ENCODE measurements at regions not wholly inside any gene's neighbourhood (a gene's known extent, or its start where the extent isn't known, plus 50 kb on each side); places are given as distances from the start of the nearest gene placed in this dataset.

DNA sequence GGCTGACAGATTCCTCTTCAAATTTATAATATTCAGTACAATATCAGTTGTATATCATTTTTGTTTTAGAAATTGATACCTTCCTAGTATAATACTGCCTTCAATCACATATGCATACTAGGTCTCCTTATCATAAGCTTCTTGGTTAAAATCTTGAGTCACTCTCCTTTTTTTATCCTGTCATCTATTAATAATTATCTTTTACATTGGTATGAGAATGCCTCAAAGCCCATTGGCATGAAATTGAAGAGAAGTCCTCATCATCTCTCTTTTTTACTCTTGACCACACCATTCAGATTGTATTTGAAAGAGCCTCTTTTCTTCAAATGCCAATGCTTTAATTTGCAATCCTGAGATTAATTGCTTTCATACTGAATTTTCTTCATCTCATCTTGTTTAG lies 810.3 kb downstream of the BRINP1 start:
- no peaks in the 10 kb centered on the region for H3K79me2 ChIP-seq (ENCODE audit: insufficient read depth, low read length)
- no peak overlapping the region for H3K9ac ChIP-seq (ENCODE audit: low read length)
- TF ChIP-seq EZH2 (IDR thresholded peaks at IDR 0.05; ENCODE audit: borderline replicate concordance, low read length), result no peak
- TF ChIP-seq, protein P1, sequence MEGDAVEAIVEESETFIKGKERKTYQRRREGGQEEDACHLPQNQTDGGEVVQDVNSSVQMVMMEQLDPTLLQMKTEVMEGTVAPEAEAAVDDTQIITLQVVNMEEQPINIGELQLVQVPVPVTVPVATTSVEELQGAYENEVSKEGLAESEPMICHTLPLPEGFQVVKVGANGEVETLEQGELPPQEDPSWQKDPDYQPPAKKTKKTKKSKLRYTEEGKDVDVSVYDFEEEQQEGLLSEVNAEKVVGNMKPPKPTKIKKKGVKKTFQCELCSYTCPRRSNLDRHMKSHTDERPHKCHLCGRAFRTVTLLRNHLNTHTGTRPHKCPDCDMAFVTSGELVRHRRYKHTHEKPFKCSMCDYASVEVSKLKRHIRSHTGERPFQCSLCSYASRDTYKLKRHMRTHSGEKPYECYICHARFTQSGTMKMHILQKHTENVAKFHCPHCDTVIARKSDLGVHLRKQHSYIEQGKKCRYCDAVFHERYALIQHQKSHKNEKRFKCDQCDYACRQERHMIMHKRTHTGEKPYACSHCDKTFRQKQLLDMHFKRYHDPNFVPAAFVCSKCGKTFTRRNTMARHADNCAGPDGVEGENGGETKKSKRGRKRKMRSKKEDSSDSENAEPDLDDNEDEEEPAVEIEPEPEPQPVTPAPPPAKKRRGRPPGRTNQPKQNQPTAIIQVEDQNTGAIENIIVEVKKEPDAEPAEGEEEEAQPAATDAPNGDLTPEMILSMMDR (IDR thresholded peaks at IDR 0.05; ENCODE audit: low read length), result no peak
- no peak overlapping the region for H3K4me3 ChIP-seq (ENCODE audit: low read depth, low read length, poor library complexity, severe bottlenecking)
- no peaks in the 10 kb centered on the region for H3K4me1 ChIP-seq (ENCODE audit: insufficient read depth, low read length, severe bottlenecking)
- no peaks in the 10 kb centered on the region for H3K9me2 ChIP-seq (ENCODE audit: low read depth, low read length)
- no peak overlapping the region for H3K4me2 ChIP-seq (ENCODE audit: low read length)
- no peak overlapping the region for H3K27ac ChIP-seq (ENCODE audit: low read depth, low read length, poor library complexity, severe bottlenecking)
- H4K20me1 ChIP-seq (ENCODE audit: insufficient read depth, low read length), result no peaks in the 10 kb centered on the region
- no peaks in the 10 kb centered on the region for H3F3A ChIP-seq (ENCODE audit: insufficient read depth, low read length)
- no peaks in the 10 kb centered on the region for H3K36me3 ChIP-seq (ENCODE audit: insufficient read depth, low read length)
- no peaks in the 10 kb centered on the region for H3K9me3 ChIP-seq (ENCODE audit: low read length)
- H2AFZ ChIP-seq (ENCODE audit: low read length), result no peak overlapping the region
- H3K27me3 ChIP-seq (ENCODE audit: insufficient read depth, low read length), result no peaks in the 10 kb centered on the region

DNA sequence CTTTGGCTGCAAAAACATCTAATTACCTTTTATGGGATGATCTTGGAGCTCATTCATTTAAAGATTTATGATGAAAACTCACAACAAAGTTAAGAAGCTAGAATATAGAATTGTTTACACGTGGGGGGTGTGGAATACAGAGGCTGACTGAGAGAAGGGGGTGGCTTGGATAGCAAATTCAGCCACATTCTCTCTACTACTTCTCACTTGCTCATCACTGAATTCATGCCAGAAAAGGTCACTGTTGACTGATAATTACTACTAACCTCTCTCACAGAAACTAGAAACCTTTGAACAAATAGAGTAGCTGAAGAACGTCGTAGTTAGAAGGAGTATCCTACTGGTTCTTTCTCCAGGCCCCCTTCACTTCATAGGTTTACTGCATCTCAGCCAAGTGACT lies 808.2 kb downstream of the BRINP1 start:
- H3K4me2 ChIP-seq (ENCODE audit: low read length), result no peak overlapping the region
- H4K20me1 ChIP-seq (ENCODE audit: insufficient read depth, low read length), result no peaks in the 10 kb centered on the region
- no peaks in the 10 kb centered on the region for H3K27me3 ChIP-seq (ENCODE audit: insufficient read depth, low read length)
- H3K79me2 ChIP-seq (ENCODE audit: insufficient read depth, low read length), result no peaks in the 10 kb centered on the region
- no peaks in the 10 kb centered on the region for H3K4me1 ChIP-seq (ENCODE audit: insufficient read depth, low read length, severe bottlenecking)
- H3F3A ChIP-seq (ENCODE audit: insufficient read depth, low read length), result no peaks in the 10 kb centered on the region
- TF ChIP-seq EZH2 (IDR thresholded peaks at IDR 0.05; ENCODE audit: borderline replicate concordance, low read length), result no peak
- TF ChIP-seq, protein P1 (IDR thresholded peaks at IDR 0.05; ENCODE audit: low read length), result no peak
- no peak overlapping the region for H3K27ac ChIP-seq (ENCODE audit: low read depth, low read length, poor library complexity, severe bottlenecking)
- H3K9ac ChIP-seq (ENCODE audit: low read length), result no peak overlapping the region
- no peaks in the 10 kb centered on the region for H3K36me3 ChIP-seq (ENCODE audit: insufficient read depth, low read length)
- H2AFZ ChIP-seq (ENCODE audit: low read length), result no peak overlapping the region
- H3K4me3 ChIP-seq (ENCODE audit: low read depth, low read length, poor library complexity, severe bottlenecking), result no peak overlapping the region
- H3K9me3 ChIP-seq (ENCODE audit: low read length), result no peaks in the 10 kb centered on the region
- no peaks in the 10 kb centered on the region for H3K9me2 ChIP-seq (ENCODE audit: low read depth, low read length)

DNA sequence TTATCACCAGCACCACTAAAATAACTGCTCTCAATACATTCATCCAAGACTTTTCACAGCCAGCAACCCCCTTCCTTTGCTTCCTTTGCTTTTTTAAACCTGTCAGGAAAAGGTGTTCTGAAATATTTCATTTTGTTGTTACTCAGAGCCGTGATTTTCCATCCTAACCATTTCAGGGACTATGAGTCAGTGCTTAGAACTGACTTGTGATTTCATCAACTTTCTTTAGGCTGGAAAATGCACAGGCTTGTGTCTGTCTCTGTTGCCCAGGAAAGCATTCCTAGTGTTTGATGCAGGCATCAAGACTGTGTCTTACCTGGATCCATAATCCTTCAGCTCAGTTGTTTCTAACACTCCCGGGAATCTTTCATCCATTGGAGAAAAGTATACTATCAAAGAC lies 805.6 kb downstream of the BRINP1 start:
- H3K27me3 ChIP-seq (ENCODE audit: insufficient read depth, low read length), result no peaks in the 10 kb centered on the region
- H3F3A ChIP-seq (ENCODE audit: insufficient read depth, low read length), result no peaks in the 10 kb centered on the region
- H3K9me3 ChIP-seq (ENCODE audit: low read length), result no peaks in the 10 kb centered on the region
- H3K4me1 ChIP-seq (ENCODE audit: insufficient read depth, low read length, severe bottlenecking), result no peaks in the 10 kb centered on the region
- no peaks in the 10 kb centered on the region for H4K20me1 ChIP-seq (ENCODE audit: insufficient read depth, low read length)
- no peak overlapping the region for H3K9ac ChIP-seq (ENCODE audit: low read length)
- TF ChIP-seq, protein P1 (IDR thresholded peaks at IDR 0.05; ENCODE audit: low read length), result no peak
- TF ChIP-seq EZH2 (IDR thresholded peaks at IDR 0.05; ENCODE audit: borderline replicate concordance, low read length), result no peak
- no peak overlapping the region for H2AFZ ChIP-seq (ENCODE audit: low read length)
- H3K27ac ChIP-seq (ENCODE audit: low read depth, low read length, poor library complexity, severe bottlenecking), result no peak overlapping the region
- H3K4me2 ChIP-seq (ENCODE audit: low read length), result no peak overlapping the region
- no peaks in the 10 kb centered on the region for H3K36me3 ChIP-seq (ENCODE audit: insufficient read depth, low read length)
- H3K9me2 ChIP-seq (ENCODE audit: low read depth, low read length), result no peaks in the 10 kb centered on the region
- H3K4me3 ChIP-seq (ENCODE audit: low read depth, low read length, poor library complexity, severe bottlenecking), result no peak overlapping the region
- H3K79me2 ChIP-seq (ENCODE audit: insufficient read depth, low read length), result no peaks in the 10 kb centered on the region

All from OCI-LY1 (cell line).